ENCODE measurements at regions not wholly inside any gene's neighbourhood (a gene's known extent, or its start where the extent isn't known, plus 50 kb on each side); places are given as distances from the start of the nearest gene placed in this dataset.

DNA sequence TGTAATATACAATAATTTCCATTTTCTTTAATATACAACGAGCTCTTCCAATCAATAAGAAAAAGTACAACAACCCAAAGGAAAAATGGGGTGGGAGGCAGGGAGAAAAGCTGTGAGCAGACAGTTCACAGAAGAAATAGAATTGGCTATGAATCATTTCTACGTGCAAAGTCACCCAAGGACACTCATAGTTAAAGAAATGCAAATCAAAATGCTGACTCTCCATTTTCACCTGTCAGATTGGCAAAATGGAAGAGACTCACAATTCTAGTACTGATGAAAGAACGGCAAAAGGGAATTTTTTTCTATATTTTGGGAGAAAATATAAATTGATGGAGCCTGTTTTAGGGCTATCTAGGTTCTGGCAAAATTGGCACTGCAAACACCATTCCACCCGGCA is 116.3 kb upstream of the MEF2A start:
- Histone ChIP-seq H3K27ac (ENCODE audit: extremely low read depth, low read depth, low read length) (no peak overlapping the region), H3K36me3 (ENCODE audit: control insufficient read depth in 2 of 2, insufficient read depth in 1 of 2, low read length in 2 of 2) (no peaks in the 10 kb centered on the region), H3K4me1 (ENCODE audit: control insufficient read depth, insufficient read depth, low read length) (peaks cover 7% of the 10 kb centered on the region), H3K9me3 (ENCODE audit: control insufficient read depth, insufficient read depth, low read depth, low read length) (no peaks in the 10 kb centered on the region), H3K4me3 (ENCODE audit: low read depth, low read length) (no peak overlapping the region)
- ChIA-PET CTCF (interaction anchor here (1.6 kb wide), 1 partner anchor 162 kb away, joined by 4 read pairs; no protein-coding TSS in a partner anchor), POLR2A (no interaction called here)
- TF ChIP-seq ZNF621 (tag by site-specific recombination; IDR thresholded peaks at IDR 0.05) (no peak), ZNF366 (tag by site-specific recombination; conservative IDR thresholded peaks at IDR 0.05) (no peak), ZNF768 (tag by site-specific recombination; IDR thresholded peaks at IDR 0.05) (no peak), ZNF670 (tag by site-specific recombination; IDR thresholded peaks at IDR 0.05; ENCODE audit: low read depth) (no peak), ZNF677 (tag by site-specific recombination; IDR thresholded peaks at IDR 0.05) (no peak), ZNF350 (tag by site-specific recombination; IDR thresholded peaks at IDR 0.05) (no peak), ZNF423 (tag by site-specific recombination; IDR thresholded peaks at IDR 0.05) (no peak), ZNF747 (tag by site-specific recombination; IDR thresholded peaks at IDR 0.05) (no peak), ZNF354C (tag by site-specific recombination; IDR thresholded peaks at IDR 0.05; ENCODE audit: borderline replicate concordance, low read depth) (no peak), ZNF785 (tag by site-specific recombination; IDR thresholded peaks at IDR 0.05) (no peak)
- TF ChIP-seq, protein P1, sequence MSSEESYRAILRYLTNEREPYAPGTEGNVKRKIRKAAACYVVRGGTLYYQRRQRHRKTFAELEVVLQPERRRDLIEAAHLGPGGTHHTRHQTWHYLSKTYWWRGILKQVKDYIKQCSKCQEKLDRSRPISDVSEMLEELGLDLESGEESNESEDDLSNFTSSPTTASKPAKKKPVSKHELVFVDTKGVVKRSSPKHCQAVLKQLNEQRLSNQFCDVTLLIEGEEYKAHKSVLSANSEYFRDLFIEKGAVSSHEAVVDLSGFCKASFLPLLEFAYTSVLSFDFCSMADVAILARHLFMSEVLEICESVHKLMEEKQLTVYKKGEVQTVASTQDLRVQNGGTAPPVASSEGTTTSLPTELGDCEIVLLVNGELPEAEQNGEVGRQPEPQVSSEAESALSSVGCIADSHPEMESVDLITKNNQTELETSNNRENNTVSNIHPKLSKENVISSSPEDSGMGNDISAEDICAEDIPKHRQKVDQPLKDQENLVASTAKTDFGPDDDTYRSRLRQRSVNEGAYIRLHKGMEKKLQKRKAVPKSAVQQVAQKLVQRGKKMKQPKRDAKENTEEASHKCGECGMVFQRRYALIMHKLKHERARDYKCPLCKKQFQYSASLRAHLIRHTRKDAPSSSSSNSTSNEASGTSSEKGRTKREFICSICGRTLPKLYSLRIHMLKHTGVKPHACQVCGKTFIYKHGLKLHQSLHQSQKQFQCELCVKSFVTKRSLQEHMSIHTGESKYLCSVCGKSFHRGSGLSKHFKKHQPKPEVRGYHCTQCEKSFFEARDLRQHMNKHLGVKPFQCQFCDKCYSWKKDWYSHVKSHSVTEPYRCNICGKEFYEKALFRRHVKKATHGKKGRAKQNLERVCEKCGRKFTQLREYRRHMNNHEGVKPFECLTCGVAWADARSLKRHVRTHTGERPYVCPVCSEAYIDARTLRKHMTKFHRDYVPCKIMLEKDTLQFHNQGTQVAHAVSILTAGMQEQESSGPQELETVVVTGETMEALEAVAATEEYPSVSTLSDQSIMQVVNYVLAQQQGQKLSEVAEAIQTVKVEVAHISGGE (tag by site-specific recombination; conservative IDR thresholded peaks at IDR 0.05; ENCODE audit: low read depth): no peak
- TF ChIP-seq, protein P2, sequence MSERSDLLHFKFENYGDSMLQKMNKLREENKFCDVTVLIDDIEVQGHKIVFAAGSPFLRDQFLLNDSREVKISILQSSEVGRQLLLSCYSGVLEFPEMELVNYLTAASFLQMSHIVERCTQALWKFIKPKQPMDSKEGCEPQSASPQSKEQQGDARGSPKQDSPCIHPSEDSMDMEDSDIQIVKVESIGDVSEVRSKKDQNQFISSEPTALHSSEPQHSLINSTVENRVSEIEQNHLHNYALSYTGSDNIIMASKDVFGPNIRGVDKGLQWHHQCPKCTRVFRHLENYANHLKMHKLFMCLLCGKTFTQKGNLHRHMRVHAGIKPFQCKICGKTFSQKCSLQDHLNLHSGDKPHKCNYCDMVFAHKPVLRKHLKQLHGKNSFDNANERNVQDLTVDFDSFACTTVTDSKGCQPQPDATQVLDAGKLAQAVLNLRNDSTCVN (tag by site-specific recombination; optimal IDR thresholded peaks at IDR 0.05): no peak
- TF ChIP-seq, protein P3, sequence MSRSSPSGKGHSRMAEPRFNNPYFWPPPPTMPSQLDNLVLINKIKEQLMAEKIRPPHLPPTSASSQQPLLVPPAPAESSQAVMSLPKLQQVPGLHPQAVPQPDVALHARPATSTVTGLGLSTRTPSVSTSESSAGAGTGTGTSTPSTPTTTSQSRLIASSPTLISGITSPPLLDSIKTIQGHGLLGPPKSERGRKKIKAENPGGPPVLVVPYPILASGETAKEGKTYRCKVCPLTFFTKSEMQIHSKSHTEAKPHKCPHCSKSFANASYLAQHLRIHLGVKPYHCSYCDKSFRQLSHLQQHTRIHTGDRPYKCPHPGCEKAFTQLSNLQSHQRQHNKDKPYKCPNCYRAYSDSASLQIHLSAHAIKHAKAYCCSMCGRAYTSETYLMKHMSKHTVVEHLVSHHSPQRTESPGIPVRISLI (tag by site-specific recombination; IDR thresholded peaks at IDR 0.05): no peak
- TF ChIP-seq, protein P4, sequence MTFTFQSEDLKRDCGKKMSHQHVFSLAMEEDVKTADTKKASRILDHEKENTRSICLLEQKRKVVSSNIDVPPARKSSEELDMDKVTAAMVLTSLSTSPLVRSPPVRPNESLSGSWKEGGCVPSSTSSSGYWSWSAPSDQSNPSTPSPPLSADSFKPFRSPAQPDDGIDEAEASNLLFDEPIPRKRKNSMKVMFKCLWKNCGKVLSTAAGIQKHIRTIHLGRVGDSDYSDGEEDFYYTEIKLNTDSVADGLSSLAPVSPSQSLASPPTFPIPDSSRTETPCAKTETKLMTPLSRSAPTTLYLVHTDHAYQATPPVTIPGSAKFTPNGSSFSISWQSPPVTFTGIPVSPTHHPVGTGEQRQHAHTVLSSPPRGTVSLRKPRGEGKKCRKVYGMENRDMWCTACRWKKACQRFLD (tag by site-specific recombination; IDR thresholded peaks at IDR 0.05): no peak

DNA sequence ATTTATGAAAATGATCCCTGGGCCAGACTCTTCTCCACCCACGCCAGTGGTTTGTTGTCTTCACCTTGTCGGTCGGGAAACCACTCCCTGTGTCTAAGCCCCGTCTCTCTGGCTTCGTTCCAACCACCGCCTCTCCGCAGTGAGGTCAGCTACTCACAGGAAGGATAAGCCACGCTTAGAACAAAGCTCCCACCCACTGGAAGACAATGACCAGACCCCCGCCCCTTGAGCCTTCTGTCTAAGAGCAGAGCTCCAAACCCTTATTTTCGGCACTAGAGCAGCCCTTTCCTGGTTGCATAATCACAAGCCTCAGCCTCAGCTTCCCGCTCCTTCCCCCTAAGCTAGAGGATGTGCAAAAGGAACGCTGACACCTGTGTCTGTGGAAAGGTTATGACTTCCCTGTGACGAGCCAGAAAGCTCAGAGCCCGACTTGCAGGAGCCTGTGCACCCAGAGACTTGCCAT is 114.9 kb upstream of the MEF2A start:
- CTCF ChIA-PET: interaction anchor here (0.7 kb wide), 1 partner anchor 254 kb away, joined by 3 read pairs; no protein-coding TSS in a partner anchor
- Histone ChIP-seq H3K27ac (ENCODE audit: extremely low read depth, low read depth, low read length) (no peak overlapping the region), H3K4me1 (ENCODE audit: control insufficient read depth, insufficient read depth, low read length) (peaks cover 7% of the 10 kb centered on the region), H3K4me3 (ENCODE audit: low read depth, low read length) (no peak overlapping the region), H3K36me3 (ENCODE audit: control insufficient read depth in 2 of 2, insufficient read depth in 1 of 2, low read length in 2 of 2) (no peaks in the 10 kb centered on the region), H3K9me3 (ENCODE audit: control insufficient read depth, insufficient read depth, low read depth, low read length) (no peaks in the 10 kb centered on the region)
- POLR2A ChIA-PET: interaction anchor here (0.6 to 1.2 kb wide), 3 partner anchors 18 to 115 kb away, joined by 3 to 8 read pairs (median 4); partner anchors contain the start of gene MEF2A
- TF ChIP-seq, protein P5, sequence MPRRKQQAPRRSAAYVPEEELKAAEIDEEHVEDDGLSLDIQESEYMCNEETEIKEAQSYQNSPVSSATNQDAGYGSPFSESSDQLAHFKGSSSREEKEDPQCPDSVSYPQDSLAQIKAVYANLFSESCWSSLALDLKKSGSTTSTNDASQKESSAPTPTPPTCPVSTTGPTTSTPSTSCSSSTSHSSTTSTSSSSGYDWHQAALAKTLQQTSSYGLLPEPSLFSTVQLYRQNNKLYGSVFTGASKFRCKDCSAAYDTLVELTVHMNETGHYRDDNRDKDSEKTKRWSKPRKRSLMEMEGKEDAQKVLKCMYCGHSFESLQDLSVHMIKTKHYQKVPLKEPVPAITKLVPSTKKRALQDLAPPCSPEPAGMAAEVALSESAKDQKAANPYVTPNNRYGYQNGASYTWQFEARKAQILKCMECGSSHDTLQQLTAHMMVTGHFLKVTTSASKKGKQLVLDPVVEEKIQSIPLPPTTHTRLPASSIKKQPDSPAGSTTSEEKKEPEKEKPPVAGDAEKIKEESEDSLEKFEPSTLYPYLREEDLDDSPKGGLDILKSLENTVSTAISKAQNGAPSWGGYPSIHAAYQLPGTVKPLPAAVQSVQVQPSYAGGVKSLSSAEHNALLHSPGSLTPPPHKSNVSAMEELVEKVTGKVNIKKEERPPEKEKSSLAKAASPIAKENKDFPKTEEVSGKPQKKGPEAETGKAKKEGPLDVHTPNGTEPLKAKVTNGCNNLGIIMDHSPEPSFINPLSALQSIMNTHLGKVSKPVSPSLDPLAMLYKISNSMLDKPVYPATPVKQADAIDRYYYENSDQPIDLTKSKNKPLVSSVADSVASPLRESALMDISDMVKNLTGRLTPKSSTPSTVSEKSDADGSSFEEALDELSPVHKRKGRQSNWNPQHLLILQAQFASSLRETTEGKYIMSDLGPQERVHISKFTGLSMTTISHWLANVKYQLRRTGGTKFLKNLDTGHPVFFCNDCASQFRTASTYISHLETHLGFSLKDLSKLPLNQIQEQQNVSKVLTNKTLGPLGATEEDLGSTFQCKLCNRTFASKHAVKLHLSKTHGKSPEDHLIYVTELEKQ (tag by site-specific recombination; IDR thresholded peaks at IDR 0.05; ENCODE audit: borderline replicate concordance): no peak
- TF ChIP-seq SP2 (tag by site-specific recombination; IDR thresholded peaks at IDR 0.05) (peak; percentile 21; the same call in 1 of the 2 replicates), EGR2 (tag by site-specific recombination; IDR thresholded peaks at IDR 0.05; ENCODE audit: low read depth) (peak; percentile 72), ZFHX2 (tag by site-specific recombination; conservative IDR thresholded peaks at IDR 0.05) (peak; percentile 74)

Data from HEK293 (cell line).